ENCODE measurements at regions not wholly inside any gene's neighbourhood (a gene's known extent, or its start where the extent isn't known, plus 50 kb on each side); places are given as distances from the start of the nearest gene placed in this dataset.
"Not testable (repeated sequence)": the region's sequence is repeated elsewhere in the genome, so short reads cannot be mapped to it uniquely, and the experiment has no call there.

DNA sequence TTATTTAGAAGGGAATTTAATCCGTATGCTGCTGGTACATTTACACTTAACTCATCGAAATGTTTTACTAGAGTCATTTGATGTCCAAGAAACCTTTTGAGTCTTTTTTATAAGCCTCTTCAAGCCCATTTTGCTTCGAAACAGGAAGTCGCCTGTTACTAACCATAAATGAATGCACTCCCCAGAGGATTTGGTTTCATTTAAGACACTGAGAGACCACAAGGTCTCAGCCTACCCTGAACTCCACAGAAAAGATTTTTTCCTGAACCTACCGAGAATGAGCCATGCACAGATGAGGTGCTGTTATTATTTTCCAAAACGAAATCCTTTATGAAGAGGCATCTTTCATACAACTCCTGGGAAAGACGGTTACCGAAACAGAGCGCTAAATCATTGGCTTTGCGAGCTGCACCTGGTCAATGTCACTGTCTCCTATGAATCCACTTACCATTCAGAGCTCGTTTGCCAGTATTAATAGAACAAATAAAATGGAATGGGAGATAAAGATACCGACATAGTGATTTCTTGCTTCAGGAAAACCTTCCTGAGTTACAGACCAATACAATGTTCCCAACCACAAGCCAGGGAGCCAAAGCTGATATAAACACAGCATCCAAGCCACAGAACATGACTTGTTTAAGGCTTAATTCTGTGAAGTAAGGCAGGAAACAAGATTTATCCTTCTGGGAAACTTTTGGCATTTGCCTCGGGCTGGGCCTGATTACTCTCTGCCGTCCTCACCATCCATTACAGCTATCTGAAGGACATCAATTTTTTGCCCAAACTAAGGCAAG lies 382.1 kb downstream of the OSR1 start:
- no peak for DNase-seq

- DNase-seq = no peak
These were observed 382.8 kb downstream of the OSR1 start for GRCh38 chr2:18975506-18976167.

GRCh38 chr2:18971628-18972027 lies 382.3 kb upstream of the NT5C1B start:
- DNase-seq = no peak

GRCh38 chr2:18971069-18971378 lies 381.7 kb upstream of the NT5C1B start:
- DNase-seq = no peak

GRCh38 chr2:18966131-18966530 lies 376.8 kb upstream of the NT5C1B start:
- no peak for DNase-seq

GRCh38 chr2:18963739-18964256 lies 374.4 kb upstream of the NT5C1B start:
- DNase-seq = not testable (repeated sequence)

- DNase-seq = no peak
These were observed 372.6 kb upstream of the NT5C1B start for GRCh38 chr2:18961991-18962421.

GRCh38 chr2:18959952-18960717 lies 370.8 kb upstream of the NT5C1B start:
- DNase-seq = no peak

DNA sequence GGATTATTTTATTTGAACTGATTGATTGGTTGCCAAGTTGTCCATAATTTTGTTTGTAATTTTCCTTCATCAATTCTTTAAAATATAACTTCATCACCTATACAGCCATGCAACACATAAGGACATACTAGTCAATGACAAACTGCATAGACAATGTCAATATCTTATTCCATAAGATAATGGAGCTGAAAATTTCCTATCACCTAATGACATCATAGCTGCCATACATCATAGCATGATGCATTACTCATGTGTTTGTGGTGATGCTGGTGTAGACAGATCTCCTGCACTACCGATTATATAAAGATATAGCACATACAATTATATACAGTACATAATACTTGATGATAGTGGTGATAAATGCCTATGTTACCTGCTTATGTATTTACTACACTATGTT lies 369.8 kb upstream of the NT5C1B start:
- no peak for DNase-seq

DNA sequence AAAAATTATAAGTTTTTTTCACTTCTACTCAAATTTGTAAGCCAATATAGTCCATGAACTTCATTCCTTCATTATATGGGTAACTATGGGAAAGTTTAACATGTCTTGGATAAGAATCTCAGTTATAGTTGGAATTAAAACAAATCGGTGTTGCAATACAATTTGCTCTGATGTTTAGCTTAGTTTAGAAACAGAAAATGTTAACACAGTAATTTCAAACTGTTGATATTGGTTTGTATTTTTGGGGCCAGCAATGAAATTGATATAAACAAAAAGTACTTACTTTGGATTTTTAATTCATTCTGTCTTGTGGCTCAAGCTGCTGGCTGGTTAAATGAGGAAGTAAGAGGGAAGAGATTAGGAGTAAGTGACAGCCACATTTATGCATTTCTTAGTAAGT lies 368.5 kb upstream of the NT5C1B start:
- DNase-seq = no peak

- no peak for DNase-seq
These were observed 361.0 kb upstream of the NT5C1B start for GRCh38 chr2:18950361-18950851.

DNA sequence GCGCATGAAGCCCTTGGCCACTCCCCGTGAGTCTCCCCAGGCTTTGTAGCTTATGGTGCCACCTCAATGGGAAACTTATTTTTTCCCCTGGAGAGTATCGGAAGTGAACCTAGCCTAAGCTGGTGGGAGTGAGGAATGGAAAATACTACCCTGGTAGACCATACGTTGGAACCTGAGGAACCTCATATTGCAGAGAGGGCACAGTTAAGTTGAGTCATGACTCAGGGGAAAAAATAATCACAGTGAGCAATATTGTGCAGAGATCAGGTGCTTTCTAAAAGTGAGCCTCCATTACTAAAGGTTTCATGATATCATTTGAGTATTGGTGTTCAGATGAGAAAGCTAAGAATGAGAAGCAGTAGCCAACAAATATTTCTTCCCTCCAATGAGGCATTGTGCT lies 360.5 kb upstream of the NT5C1B start:
- no peak for DNase-seq

- no peak for DNase-seq
These were observed 350.8 kb upstream of the NT5C1B start for GRCh38 chr2:18940184-18940583.

DNA sequence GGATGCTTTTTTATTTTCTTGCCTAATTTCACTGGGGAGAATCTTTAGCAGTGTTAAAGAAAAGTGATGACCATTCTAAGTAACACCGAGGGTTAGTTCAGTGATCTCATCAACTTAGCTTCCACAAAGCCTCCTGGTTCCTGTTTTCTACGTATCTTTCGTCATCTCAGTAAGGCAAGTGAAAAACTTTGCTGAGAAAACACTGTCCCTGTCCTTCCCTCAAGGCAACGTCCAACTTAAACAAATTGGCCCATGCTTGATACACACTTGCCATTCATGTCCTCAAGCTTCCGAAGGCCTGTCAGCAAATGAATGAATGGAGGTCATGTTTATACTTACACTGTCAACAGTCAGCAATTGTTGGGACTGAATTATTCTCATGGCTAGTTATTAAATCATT lies 350.4 kb upstream of the NT5C1B start:
- not testable (repeated sequence) for DNase-seq

- no peak for DNase-seq
These were observed 345.5 kb upstream of the NT5C1B start for GRCh38 chr2:18934886-18935285.

GRCh38 chr2:18932853-18933252 lies 343.5 kb upstream of the NT5C1B start:
- DNase-seq = no peak

DNA sequence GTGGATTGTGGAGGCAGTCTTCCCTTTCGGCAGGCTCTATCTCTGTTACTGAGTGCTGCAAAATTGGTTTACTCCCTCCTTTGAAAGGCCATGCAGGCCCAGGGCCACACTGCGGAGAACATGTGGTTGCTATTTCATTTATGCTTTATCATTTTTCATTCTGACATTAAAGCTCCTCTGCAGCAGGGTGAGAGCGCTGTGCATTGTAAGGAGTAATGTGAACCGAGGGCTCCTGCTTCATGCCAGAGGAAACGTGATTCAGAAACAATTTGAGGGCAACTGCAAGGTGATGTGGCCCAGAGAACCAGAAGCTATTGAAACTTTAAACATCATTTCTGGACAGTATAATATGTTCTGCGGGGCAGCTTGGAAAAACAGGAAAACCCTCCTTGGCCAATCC lies 341.6 kb upstream of the NT5C1B start:
- no peak for DNase-seq

DNA sequence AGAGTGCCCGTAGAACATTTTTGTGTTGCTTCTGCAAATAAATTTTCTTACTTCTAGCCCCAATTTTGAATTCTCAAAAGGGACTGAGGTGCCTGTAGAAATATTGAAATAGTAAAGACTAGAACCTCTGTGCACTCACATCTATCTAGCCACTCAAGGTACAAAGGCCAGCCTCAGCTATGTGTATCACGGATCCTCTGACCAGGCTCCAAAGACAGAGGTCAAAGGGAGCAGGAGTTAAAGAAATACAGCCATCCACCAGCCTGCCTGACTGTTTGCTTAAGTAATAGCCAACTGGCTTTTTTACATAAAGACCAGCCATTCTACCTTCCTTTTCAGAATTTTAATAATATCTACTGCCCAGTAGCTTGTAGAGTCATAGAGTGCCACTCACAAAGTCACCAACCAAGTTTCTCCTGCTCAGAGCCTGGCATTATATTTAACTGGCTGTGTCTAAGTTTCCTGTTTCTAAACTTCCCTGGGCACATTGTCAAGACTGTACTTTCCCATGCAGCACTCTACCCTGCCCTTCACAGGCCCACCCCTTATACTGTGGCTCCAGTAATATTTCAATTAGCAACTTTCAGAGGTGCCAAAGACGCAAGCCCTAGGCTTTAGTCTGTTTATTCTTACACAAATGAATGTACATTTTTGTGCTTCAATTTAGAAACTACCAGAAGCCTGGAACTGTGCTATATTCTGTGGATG lies 338.3 kb upstream of the NT5C1B start:
- no peak for DNase-seq

DNA sequence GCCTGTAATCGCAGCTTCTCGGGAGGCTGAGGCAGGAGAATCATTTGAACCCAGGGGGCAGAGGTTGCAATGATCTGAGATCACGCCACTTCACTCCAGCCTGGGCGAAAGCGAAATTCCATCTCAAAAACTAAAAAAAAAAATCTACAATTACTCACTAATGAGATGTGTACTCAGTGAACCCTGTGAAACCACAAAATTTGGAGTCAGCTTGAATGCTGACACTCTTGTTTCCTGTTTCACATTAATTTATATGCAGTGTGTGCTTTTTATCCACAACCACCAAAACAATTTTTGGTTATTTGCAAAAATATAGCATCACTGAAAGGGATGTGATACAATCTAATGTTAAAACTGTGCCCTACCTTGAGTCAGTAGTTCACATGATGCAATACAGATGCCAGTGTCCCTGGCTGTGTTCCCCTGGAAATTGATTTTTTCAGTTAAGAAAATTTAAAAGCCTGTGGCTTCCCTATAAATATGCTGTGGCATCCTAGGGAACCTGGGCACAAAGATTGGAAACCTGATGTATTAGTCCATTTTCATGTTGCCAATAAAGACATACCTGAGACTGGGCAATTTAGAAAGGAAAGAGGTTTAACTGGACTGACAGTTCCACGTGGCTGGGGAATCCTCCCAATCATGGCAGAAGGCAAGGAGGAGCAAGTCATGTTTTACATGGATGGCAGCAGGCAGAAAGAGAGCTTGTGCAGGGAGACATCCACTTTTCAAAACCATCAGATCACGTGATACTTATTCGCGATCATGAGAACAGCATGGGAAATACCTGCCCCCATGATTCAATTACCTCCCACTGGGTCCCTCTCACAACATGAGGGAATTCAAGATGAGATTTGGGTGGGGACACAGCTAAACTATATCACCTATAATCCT lies 337.5 kb upstream of the NT5C1B start:
- DNase-seq = no peak

DNA sequence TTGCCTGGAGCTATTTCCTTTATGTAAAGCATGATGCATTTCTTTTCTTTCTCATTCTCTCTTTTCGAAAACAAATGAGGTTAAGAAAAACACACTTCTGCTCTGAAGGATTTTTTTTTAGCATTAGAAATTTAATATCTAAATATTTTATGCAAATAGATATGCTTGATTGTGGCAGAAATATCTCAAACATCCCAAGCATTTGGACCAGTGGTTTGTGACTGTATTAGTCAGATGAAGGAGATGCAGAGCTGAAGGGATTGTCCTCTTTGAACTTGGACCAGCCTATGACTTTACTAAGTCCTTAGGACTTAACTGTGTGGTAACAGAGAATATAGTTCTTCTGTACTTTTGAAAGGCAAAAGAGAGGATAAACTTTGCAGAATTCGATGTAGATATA lies 335.9 kb upstream of the NT5C1B start:
- no peak for DNase-seq

DNA sequence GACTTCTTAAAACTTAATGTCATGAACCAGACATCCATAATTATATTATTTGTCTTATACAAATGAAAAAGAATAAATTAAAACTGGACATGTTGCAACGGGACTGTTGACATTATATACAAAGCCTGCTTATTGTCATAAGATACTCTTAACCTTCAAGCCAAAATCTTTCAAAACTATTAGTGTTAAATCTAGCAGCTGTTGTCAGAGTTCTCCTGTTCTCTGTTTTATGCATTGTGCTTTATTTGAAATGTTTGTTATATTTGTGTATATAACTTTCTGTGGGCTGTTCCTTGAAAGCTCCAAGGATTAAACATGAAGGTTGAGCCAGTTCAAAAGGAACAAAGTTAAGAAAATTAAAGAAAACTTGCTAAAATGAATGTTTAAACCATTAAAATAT lies 335.5 kb upstream of the NT5C1B start:
- DNase-seq = no peak

DNA sequence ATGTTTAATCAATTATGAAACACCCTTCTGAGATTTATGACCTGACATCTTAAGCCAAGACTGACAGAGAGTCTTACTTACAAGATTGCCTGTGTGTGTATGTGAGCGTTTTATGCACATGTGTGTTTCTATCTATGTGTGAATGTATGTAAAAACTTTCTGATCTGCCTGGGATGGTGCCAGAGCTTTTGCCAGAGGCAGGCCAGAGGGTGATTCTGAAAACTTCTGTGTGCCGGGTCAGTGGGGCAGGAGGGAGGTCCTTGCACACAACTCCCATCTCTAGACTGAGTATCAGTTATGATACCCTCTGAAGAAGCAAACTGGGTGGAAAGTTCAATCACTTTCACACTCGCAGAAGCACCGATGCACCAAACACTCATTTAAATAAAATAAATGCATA lies 335.0 kb upstream of the NT5C1B start:
- no peak for DNase-seq

Data from stimulated activated CD4-positive, alpha-beta T cell treated with anti-CD3 and anti-CD28 coated beads, Interleukin-1b, Interleukin-23, amount 100 ng/mL, for 48 hours (primary cell).